GM19351 (cell line): ENCODE measurements at regions not wholly inside any gene's neighbourhood (a gene's known extent, or its start where the extent isn't known, plus 50 kb on each side); places are given as distances from the start of the nearest gene placed in this dataset.

ENCODE experiments used
- ATAC-seq: cut with Tn5 transposase; IDR thresholded peaks from one replicate; pipeline ENCODE4 v1.9.1; 2021; ENCODE audit warnings: mild to moderate bottlenecking, moderate library complexity; ENCODE audit not compliant: unreplicated experiment

- ATAC-seq = no peak
Measured at GRCh38 chr18:40048886-40049650, 1906.0 kb upstream of the PIK3C3 start.

GRCh38 chr18:40048253-40048652 is 1906.8 kb upstream of the PIK3C3 start:
- no peak for ATAC-seq

DNA sequence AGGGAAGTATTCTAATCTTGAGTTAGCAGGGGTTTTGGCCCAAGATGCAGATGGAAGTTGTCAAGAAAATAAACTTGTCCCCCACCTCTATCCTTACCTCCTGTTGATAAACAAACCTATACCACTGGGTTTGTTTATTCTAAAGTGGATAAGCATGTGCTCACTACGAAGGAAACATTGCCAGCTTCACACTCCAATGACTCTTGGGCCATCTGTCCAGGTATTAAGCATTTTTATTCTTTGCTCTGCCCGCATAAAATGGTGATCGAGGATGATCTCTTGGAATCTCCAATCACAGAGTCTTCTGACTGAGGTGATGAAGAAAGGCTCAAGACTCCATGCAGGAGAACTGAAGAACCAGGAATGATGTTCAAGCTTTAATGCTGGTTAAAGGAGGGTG is 1908.4 kb upstream of the PIK3C3 start:
- ATAC-seq = no peak

DNA sequence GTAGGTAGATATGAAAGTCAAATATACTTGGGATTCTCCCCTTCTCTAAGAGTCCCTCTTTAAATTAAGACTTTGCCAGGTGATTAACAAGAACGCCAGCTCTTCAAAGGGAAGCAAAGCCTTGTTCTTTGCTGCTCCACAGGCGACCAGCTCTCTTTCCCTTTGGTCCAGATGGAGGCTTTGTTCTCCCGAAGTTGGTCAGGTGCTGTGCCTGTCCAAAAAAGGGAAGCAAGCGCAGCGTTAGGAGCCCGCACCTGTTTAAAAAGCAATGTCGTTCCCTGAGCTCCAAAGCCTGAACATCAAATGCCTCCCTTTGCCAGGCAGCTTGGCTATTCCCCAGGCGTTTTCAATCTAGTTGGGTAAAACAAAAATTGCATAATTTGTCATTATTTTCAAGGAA is 1913.1 kb upstream of the PIK3C3 start:
- no peak for ATAC-seq

- ATAC-seq = no peak
Measured at GRCh38 chr18:40040574-40040973, 1914.5 kb upstream of the PIK3C3 start.

- ATAC-seq = no peak
Measured at GRCh38 chr18:40037356-40037755, 1917.7 kb upstream of the PIK3C3 start.

- no peak for ATAC-seq
Measured at GRCh38 chr18:40036861-40037260, 1918.2 kb upstream of the PIK3C3 start.

- ATAC-seq = no peak
Measured at GRCh38 chr18:40035966-40036365, 1919.1 kb upstream of the PIK3C3 start.

- no peak for ATAC-seq
Measured at GRCh38 chr18:40032076-40032475, 1923.0 kb upstream of the PIK3C3 start.

DNA sequence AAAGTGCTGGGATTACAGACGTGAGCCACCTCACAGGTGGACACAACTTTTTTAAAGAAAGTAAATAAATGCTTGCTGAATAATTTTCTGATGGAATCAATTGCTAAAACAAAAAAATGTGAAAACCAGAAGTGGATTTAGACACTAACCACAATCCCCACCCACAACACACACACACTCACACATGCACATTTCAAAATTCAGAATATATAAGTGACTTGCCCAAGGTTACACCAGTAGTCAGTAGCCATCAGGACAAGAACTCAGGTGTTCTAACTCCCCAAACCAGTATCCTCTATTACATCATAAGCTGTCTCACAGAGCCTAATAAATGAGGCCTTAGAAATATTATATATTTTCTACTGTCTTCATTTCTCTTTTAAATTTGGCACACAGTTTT is 1923.6 kb upstream of the PIK3C3 start:
- ATAC-seq = no peak

DNA sequence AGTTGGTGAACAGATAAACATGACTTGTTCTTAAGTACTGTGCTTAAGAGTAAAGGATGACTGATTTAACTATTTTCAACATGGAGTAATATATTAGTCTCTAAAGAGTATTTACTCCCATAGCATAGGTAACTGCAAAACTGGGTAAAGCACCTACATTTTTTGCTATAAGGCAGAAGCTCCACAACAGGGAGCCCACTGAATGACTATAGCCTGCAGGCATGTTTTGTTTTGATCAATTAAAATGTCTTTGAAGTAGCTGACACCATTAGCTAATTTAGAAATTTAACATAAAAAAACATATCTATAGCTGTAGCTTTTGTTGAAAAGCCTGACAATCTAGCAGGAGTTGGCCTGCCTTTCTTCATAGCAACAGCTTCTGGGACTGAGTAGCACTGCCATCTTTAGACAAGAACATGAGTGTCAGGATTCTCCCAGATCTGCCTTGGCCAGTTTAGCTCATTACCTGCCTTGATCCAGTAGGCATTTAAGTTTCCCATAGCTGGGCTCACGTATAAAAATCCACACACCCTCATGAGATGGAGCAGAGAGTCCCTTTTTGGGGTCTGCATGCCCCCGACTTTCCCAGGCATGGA is 1935.1 kb upstream of the PIK3C3 start:
- ATAC-seq = no peak

- no peak for ATAC-seq
Measured at GRCh38 chr18:40018266-40018665, 1936.8 kb upstream of the PIK3C3 start.

DNA sequence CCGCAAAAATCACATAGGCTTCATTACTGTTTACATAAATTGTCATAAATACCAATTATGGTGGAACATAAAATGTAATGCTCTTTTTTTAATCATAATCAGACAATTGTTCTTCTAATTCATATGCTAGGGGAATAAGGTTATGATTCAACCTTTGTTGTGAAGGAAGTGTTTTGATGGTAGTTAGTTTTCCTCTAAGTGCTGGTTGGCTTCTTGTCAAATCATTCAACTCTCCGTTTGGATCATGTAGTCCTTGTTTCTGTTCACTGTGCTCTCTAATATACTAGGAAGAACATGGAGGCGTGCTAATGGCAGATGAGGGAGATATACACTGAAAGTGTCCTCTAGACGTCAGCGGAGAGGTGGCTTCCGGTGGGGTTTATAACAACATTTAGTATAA is 1938.0 kb upstream of the PIK3C3 start:
- ATAC-seq = no peak

- no peak for ATAC-seq
Measured at GRCh38 chr18:40016405-40016804, 1938.6 kb upstream of the PIK3C3 start.

DNA sequence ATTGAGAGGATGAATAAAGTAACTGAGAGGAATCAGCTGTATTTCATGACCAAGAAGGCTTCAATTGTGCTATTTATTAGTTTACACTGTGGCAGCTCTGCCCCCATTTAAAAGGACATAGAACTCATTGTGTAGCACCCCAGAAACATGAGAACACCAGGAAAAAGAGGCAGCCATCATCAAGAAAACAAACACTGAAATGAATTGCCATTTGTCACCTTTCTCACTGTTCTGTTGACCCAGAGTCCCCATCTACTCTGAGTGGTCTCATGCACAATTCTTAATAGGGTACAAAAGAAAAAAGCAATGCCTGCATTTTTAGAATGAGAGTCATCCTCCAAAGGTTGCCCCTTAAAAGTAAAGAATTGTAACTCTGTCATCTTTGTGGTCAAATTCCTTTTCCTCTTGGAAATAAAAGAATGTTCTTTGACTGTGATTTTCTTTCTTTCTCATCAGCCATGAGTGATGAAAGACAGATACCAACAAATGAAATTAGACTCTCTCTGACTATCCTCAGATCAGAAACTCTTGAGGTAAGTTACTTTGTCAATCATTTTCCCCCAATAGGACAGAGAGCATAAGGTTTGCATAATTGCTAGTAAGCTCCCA is 1941.9 kb upstream of the PIK3C3 start:
- ATAC-seq = no peak

DNA sequence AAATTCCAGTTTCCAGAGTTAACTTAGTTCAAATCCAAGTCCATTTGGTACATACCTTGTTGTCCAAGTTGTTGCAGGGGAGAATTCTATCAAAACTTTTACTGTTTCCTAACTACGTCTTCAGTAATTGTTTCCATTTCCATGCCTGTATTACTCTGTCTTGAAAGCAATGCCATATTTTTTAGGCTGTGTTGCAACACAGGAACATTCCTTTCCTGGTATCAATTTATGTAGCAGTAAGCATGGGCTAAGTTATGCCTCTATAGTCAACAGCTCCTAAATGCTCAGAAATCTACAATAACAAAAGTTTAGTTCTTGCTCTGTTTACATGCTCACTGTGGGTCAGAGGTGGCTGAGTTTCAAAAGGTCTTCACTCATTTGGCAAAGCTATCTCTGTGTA is 1943.8 kb upstream of the PIK3C3 start:
- no peak for ATAC-seq

GRCh38 chr18:40006634-40007033 is 1948.4 kb upstream of the PIK3C3 start:
- no peak for ATAC-seq

GRCh38 chr18:40004246-40004645 is 1950.8 kb upstream of the PIK3C3 start:
- no peak for ATAC-seq

- no peak for ATAC-seq
Measured at GRCh38 chr18:39998317-39998716, 1956.7 kb upstream of the PIK3C3 start.

- no peak for ATAC-seq
Measured at GRCh38 chr18:39994498-39994897, 1960.5 kb upstream of the PIK3C3 start.

DNA sequence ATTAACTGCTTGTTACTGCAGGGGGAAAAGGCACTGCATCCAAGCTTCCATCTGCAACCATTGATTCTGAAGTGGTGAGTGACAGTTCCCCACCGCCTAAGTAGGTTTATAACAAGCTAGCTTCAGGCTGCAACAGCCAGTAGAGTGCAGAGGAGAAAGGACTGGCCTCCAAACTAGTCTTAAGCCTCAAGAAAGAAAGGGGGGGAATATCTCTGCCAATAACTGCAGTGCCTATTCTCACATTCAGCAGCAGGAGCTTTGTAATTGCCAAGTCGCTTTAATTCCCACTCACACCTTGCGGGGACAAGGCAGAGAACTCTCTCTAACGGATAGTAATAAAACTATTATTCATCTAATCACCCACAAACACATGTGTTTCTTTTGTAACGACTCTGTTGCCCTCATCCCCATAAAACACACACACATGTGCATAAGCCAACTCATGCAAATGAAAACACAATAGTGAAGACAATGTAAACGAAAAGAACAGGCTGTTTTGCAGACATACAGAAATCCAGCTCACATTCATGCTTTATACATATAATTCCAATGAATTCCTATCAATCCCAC is 1963.3 kb upstream of the PIK3C3 start:
- no peak for ATAC-seq

GRCh38 chr18:39990540-39990939 is 1964.5 kb upstream of the PIK3C3 start:
- no peak for ATAC-seq
